Stimulated activated naive CD8-positive, alpha-beta T cell treated with anti-CD3 and anti-CD28 coated beads, Interleukin-15, amount 100 ng/mL, for 72 hours (primary cell): ENCODE measurements at regions not wholly inside any gene's neighbourhood (a gene's known extent, or its start where the extent isn't known, plus 50 kb on each side); places are given as distances from the start of the nearest gene placed in this dataset.
A peak's percentile ranks its signal among the peaks of the same experiment; 100 is the strongest.

Experiments used
- ATAC-seq: fragments of 150-1000 bp; cut with Tn5 transposase; 2 replicates; pipeline ENCODE4 v1.10.0; 2021; ENCODE audit warnings: mild to moderate bottlenecking, moderate library complexity
- DNase-seq, 2 donors: peaks; one replicate each; pipeline ENCODE4 v3.0.0; 2021 to 2022
- H3K27ac Mint-ChIP-seq, 2 donors: one replicate each; pipeline ENCODE4 v1.8.0; 2022; ENCODE audit warnings: mild to moderate bottlenecking in 2 of 2, mixed read lengths in 2 of 2, moderate library complexity in 2 of 2
- H3K27me3 Mint-ChIP-seq: one replicate; pipeline ENCODE4 v1.8.0; 2022; ENCODE audit warnings: mixed read lengths
- H3K4me1 Mint-ChIP-seq: one replicate; pipeline ENCODE4 v1.8.0; 2022; ENCODE audit warnings: mild to moderate bottlenecking, mixed read lengths
- H3K4me3 Mint-ChIP-seq, 2 donors: one replicate each; pipeline ENCODE4 v1.8.0; 2022; ENCODE audit warnings: mild to moderate bottlenecking in 2 of 2, mixed read lengths in 2 of 2, moderate library complexity in 1 of 2
- H3K9me3 Mint-ChIP-seq, 2 donors: one replicate each; pipeline ENCODE4 v1.8.0; 2022; ENCODE audit warnings: mixed read lengths in 2 of 2

DNA sequence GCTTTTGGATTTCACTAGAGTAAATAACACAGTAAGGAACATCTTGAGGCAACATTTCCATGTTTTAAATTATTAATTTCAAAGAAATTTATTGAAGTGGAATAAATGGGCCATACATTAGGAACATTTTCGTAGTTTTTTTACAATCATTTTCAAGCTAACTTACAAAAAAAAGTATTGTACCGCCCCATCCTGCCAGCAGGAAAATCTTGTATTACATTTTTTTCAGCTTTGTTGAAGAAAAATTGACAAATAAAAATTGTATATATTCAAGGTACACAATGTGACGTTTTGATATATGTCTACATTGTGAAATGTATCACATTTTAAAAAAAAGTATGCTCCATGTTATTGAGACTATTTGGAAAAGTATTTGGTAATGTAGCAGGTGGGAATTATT lies 1001.9 kb upstream of the NR2F2 start:
- Mint-ChIP-seq H3K27me3 (peaks cover 70% of the 10 kb centered on the region), H3K27ac (no peak overlapping the region), H3K4me1 (no peaks in the 10 kb centered on the region), H3K9me3 (no peaks in the 10 kb centered on the region), H3K4me3 (no peak overlapping the region)
- DNase-seq (no peak), ATAC-seq (no peak)

DNA sequence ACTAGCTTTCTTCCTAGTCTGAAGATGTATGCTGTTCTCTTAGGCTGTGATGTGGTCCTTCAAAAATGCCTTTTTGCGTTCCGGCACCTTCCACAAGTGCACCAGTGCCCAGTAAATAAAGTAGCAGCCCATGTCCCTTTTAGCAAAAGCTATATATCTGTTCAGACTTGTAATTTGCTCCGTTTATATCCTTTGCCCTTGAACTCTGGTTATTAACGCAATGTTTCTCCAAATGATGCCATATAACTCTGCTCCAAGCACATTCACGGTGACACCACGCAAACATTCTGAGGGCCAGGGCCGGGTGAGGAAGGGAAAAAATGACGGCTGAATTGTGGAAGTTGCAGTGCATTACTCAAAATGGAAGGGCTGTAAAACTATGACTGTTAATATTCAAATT lies 1001.1 kb upstream of the NR2F2 start:
- no peaks in the 10 kb centered on the region for H3K9me3 Mint-ChIP-seq
- no peak for DNase-seq
- no peaks in the 10 kb centered on the region for H3K4me1 Mint-ChIP-seq
- peaks cover 62% of the 10 kb centered on the region for H3K27me3 Mint-ChIP-seq
- H3K4me3 Mint-ChIP-seq = no peak overlapping the region
- no peak for ATAC-seq
- H3K27ac Mint-ChIP-seq = no peak overlapping the region

DNA sequence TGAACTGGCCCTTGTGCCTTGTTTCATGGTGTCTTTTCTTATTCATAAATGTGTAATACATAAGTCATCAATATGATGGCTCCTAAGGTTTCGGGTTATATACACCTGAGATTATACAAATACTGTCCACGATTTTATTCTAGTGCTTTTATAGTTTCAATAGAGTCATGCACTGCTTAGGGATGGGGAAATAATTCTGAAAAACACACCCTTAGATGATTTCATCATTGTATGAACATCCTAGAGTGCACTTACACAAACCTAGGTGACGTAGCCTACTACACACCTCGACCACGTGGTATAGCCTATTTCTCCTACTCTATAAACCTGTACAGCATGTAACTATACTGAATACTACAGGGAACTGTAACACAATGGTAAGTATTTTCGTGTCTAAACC lies 988.8 kb upstream of the NR2F2 start:
- DNase-seq (no peak), ATAC-seq (no peak)
- no peaks in the 10 kb centered on the region for H3K9me3 Mint-ChIP-seq
- no peak overlapping the region for H3K27ac Mint-ChIP-seq
- H3K27me3 Mint-ChIP-seq = peaks cover 14% of the 10 kb centered on the region
- no peaks in the 10 kb centered on the region for H3K4me1 Mint-ChIP-seq
- H3K4me3 Mint-ChIP-seq = no peak overlapping the region

DNA sequence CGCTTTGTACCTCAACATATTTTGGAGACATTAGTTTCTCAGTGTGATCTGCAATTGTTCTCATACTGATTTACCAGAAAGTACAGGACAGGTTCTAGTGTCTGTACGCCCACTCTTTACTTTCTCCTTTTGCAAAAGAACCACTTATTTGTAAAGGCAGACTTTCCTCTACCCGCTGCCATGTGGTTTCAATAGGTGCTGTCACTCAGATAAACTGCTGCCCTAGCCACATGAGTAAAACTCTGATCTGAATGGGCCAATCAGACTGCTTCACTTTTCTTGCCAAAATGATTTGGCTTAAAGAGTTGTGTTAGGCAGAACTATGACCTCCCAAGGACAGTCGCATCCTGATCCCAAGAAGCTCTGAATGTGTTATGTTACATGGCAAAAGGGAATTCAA lies 984.6 kb upstream of the NR2F2 start:
- DNase-seq = no peak
- Mint-ChIP-seq H3K4me1 (no peaks in the 10 kb centered on the region), H3K27me3 (peaks cover under 1% of the 10 kb centered on the region), H3K4me3 (no peak overlapping the region), H3K27ac (no peak overlapping the region), H3K9me3 (no peaks in the 10 kb centered on the region)
- no peak for ATAC-seq

DNA sequence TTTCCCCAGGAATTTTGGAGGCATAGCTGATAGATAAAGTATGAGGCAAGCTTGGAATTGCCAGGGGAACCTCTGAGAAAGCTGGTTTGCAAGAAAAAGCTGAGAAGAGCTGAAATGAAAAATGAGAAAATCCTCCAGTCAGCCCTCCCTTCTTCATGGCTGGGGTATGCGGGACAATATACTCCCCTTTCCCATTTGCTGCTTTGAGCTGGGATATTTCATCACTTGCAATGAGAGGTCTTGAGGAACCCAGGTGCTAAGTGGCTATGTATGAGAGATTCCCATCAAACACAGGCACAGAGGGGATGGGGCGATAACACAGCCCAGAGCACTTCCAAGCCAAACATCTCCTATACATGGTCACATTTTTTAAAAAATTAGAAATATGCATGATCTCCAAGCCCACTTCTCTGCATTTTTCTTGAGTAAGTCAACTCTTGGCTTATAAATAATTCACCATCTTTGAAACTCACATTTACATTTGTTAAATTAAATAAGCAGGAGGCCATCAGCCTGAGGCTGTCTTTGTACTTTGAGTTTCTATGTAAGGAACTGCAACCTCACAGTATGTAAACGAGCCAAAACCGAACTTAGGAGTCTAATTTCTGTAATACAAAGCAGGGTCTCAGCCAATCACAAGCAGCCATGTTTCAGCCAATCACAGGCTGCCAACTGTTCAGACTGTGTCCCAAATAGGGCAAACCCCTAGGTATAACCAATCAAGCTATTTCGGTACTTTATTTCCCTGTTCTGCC lies 983.6 kb upstream of the NR2F2 start:
- no peak overlapping the region for H3K27ac Mint-ChIP-seq
- no peak overlapping the region for H3K4me3 Mint-ChIP-seq
- no peak for DNase-seq

DNA sequence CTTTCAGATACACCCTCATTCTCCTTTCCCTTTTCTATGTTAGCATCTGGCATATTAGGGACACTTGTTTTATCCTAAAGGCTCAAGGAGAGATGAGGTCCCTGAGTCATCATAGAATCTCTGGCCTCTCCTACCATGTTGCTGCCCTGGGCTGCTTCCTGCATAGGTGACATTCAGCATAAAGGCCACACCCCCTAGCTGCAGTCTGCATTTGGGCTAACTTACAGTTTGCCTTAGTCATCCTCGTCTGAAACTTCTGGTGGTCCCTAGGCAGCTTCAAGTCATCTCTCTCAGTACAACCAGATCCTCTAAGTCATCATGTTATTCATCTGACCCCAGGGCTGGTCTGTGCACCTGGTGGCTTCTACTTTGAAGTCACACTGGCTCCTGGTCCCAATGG lies 982.7 kb upstream of the NR2F2 start:
- no peak overlapping the region for H3K4me3 Mint-ChIP-seq
- DNase-seq (no peak), ATAC-seq (no peak)
- H3K9me3 Mint-ChIP-seq = no peaks in the 10 kb centered on the region
- no peaks in the 10 kb centered on the region for H3K4me1 Mint-ChIP-seq
- H3K27ac Mint-ChIP-seq = no peak overlapping the region
- no peaks in the 10 kb centered on the region for H3K27me3 Mint-ChIP-seq

More for the DNA sequence above, 983.6 kb upstream of the NR2F2 start:
- no peak for ATAC-seq
- no peaks in the 10 kb centered on the region for H3K9me3 Mint-ChIP-seq
- no peaks in the 10 kb centered on the region for H3K27me3 Mint-ChIP-seq
- H3K4me1 Mint-ChIP-seq = no peaks in the 10 kb centered on the region

DNA sequence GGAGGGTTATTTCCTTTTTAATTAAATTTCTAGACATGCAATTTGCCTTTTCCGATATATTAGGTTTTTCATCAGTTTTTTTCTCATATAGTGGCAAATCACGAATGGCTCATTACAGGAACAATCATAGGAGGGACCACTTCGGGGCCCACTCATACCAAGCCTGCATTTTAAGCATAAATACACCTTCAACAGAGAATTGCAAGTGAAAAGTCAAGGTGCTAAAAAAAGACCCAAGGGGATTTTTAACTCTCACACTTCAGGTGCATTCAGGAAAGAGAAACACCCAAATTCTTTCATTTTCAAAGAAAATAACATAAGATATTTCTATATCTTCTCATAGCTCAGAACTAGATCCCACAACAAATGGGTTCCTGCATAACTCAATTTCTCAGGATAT lies 979.6 kb upstream of the NR2F2 start:
- ATAC-seq (no peak), DNase-seq (no peak)
- no peak overlapping the region for H3K27ac Mint-ChIP-seq
- no peaks in the 10 kb centered on the region for H3K27me3 Mint-ChIP-seq
- H3K4me1 Mint-ChIP-seq = no peaks in the 10 kb centered on the region
- no peaks in the 10 kb centered on the region for H3K9me3 Mint-ChIP-seq
- no peak overlapping the region for H3K4me3 Mint-ChIP-seq

DNA sequence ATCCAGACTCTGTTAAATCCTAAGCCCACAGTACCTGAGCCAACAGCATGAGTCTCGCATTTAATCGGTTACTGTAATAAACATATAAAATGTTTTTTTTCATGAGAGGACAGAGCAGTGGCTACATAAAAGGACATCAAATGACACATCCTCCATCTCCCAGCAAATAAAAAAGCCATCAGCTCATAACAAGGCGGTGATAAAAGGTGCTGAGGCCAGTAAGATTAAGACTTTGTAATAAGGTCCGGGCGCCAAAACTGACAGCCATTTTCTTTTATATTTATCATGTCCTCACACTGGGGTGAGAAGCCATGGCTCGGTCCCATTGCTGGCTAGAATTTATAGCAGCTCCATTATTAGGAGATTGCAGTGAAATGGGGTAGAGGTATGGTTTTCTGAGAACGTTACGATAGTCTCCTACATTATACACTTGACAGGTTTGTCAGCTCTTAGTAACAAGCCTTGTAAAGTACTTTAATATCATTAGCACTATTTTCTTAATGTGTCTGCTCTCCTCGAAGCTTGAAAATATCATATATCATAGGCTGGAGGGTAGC lies 977.8 kb upstream of the NR2F2 start:
- Mint-ChIP-seq H3K4me1 (no peaks in the 10 kb centered on the region), H3K4me3 (no peak overlapping the region), H3K27me3 (peaks cover 17% of the 10 kb centered on the region), H3K9me3 (no peaks in the 10 kb centered on the region), H3K27ac (no peak overlapping the region)
- ATAC-seq = no peak
- no peak for DNase-seq

DNA sequence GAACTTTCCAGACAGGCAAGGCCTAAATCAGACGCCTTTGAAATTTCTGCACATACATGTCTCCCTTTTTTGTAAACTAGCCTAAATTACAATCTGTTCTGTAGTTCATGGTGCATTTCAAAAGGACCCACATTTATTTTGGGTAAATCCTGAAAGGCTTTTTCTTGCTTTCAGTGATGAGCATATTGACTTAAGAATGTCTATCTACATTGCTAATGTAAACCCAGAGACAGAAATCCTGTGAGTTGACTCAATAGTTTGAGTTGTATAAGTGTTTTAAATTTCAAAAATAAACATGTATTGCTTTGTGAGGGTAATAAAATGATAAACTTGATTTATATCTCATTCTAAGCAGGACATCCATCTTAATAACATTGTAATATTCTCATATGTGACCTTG lies 977.0 kb upstream of the NR2F2 start:
- Mint-ChIP-seq H3K9me3 (no peaks in the 10 kb centered on the region), H3K4me3 (no peak overlapping the region), H3K27me3 (peaks cover 20% of the 10 kb centered on the region), H3K4me1 (no peaks in the 10 kb centered on the region), H3K27ac (no peak overlapping the region)
- DNase-seq (no peak), ATAC-seq (no peak)

DNA sequence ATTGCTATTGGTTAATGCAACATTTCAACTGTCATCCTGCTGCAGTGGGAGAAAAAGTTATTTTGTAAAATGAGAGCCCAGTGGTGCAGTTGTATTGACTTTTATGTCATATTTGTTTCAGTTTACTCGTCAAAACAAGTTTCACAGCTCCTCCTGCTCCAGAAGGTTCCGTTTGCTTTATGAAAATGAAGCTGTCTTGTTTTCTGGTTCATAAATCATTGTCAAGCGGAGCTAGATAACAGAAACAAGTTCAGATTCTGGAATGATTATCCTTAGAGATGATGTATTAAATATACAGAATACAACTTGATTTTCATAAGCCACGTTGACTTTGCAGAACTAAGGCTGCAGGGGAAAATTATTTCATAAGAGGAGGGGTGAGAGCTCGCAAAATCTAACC lies 970.5 kb upstream of the NR2F2 start:
- ATAC-seq (no peak), DNase-seq (no peak)
- H3K27ac Mint-ChIP-seq = no peak overlapping the region
- no peaks in the 10 kb centered on the region for H3K4me1 Mint-ChIP-seq
- H3K27me3 Mint-ChIP-seq = peaks cover 49% of the 10 kb centered on the region
- H3K9me3 Mint-ChIP-seq = peaks cover 18 to 21% of the 10 kb centered on the region in 2 donors
- H3K4me3 Mint-ChIP-seq = no peak overlapping the region

DNA sequence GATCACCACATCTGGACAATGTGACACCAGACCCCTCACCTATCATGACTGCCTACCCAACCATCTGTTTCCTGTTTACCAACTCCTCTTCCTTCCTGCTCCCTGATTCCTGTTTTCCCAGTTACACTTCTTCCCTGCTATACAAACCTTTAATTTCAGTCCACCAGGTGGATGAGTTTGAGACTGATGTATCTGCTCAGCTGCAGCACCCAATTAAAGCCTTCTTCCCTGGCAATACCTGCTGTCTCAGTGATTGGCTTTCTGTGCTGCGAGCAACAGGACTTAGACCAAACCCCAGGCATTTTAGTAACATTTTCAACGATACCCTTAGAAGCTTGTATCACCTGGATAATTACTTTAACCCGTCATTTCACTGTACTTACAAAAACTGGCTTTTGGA lies 968.2 kb upstream of the NR2F2 start:
- Mint-ChIP-seq H3K4me1 (no peaks in the 10 kb centered on the region), H3K9me3 (peaks cover 18 to 21% of the 10 kb centered on the region in 2 donors), H3K27ac (no peak overlapping the region), H3K4me3 (no peak overlapping the region), H3K27me3 (peaks cover 42% of the 10 kb centered on the region)
- ATAC-seq = no peak
- DNase-seq = no peak

DNA sequence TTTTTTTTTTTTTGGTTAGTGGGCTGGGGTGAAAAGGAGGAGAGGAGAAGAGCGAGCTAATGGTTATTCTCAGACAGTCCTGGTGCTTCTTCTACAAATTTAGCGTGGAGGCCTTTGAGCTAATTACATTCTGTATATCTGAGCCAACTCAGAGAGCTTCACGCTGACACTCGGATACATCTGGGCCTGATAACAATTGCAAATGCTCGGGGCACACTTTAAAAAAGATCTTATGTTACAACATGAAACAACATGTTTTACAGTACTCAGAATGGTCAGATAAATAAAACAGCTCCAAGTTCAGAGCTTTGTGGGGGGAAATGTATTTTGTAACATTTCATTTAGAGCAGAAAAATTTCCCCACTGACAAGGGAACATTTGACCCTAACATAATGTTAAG lies 966.9 kb upstream of the NR2F2 start:
- H3K27me3 Mint-ChIP-seq = peaks cover 41% of the 10 kb centered on the region
- H3K4me3 Mint-ChIP-seq = no peak overlapping the region
- DNase-seq (no peak), ATAC-seq (no peak)
- H3K4me1 Mint-ChIP-seq = no peaks in the 10 kb centered on the region
- H3K9me3 Mint-ChIP-seq = peaks cover 18 to 21% of the 10 kb centered on the region in 2 donors
- H3K27ac Mint-ChIP-seq = no peak overlapping the region

DNA sequence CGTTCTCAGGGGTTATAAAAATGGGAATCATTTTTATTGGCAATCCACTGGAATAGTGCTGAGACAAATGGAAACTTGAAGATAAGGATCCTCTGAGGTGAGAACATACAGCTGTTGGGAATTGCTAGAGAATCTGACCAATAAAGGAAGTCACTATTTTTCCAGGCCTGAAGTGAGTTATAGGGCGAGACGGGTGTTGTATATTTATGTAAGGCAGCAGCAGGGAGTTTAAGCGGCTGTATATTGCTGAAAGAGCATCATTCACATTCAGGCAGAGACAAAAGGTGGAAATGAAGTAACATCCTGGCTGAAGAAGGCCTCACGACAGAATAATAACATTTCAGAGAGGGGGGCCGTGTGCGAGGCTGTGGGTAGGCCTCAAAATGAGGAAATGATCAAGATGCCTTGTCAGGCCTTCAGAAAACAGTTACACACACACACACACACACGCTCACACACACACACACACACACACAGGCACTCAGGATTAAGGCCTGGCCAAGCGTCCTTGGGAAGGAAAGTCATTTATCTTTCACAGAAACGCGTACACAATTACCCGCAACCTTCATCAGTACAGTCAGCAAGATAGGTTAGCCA lies 964.9 kb upstream of the NR2F2 start:
- no peak overlapping the region for H3K4me3 Mint-ChIP-seq
- peaks cover 40% of the 10 kb centered on the region for H3K27me3 Mint-ChIP-seq
- peaks cover 15 to 19% of the 10 kb centered on the region in 2 donors for H3K9me3 Mint-ChIP-seq
- no peak for DNase-seq
- H3K4me1 Mint-ChIP-seq = no peaks in the 10 kb centered on the region
- H3K27ac Mint-ChIP-seq = peak overlapping the region in 1 of 2 donors; percentile 40
- no peak for ATAC-seq

DNA sequence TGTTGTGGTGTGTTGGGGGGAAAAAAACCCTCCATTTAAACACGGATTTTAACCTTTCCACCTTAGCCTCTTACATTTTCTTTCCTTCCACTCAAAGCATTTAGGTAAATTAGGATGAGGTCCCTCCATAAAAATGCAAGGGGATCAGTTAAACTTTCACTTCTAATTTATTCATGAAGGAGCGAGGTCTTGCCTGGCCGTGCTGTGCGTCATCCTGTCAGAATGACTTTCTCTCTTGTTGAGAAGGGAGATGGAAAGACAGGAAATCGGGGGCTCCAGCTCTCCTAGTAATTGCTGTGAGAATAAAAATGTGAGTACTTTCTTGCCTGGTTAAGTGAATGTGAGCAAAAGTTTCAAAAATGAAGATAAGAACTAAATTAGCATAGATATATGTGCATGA lies 962.3 kb upstream of the NR2F2 start:
- peaks cover 32% of the 10 kb centered on the region for H3K27me3 Mint-ChIP-seq
- ATAC-seq (no peak), DNase-seq (no peak)
- H3K4me3 Mint-ChIP-seq = no peak overlapping the region
- no peaks in the 10 kb centered on the region for H3K9me3 Mint-ChIP-seq
- H3K27ac Mint-ChIP-seq = peak overlapping the region in 1 of 2 donors; percentile 30
- H3K4me1 Mint-ChIP-seq = no peaks in the 10 kb centered on the region

DNA sequence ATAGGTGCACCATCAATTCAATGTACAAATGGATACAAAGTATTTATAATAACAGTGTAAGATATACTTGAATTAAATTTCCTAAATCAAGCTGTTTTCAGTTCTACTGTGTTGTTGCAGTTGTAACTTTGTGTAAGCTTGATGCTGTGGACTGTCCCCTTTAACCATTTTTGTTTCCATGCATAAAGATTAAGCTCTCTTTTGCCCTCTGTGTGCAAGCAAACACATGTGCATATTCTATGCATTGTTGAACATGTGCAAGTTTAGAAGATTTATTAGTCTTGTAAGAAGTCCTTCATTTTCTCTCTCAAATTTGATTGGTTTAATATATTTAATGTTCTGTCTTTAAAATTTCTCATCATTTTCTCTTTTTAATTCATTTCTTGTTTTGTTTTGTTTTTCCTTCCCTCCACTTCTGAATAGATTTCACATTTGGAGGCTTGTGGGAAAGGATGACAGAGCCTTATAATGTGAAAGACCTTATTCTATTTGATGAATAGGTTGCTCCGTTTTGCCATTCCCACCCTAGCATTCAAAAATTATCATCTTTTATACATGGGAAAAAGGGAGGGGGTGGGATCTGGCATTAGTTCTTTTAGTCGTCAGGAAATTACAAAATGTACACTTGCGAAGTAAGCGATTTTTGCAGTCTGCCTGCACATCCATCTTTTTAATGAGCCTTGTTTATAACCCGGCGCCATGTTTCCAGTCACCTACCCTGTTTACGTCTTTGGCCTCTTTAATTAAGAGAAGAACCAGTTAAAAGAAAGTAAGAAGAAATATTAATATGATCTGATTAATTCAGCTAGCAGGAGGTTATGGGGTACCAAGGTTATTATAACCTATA lies 961.5 kb upstream of the NR2F2 start:
- peaks cover 30% of the 10 kb centered on the region for H3K27me3 Mint-ChIP-seq
- no peak overlapping the region for H3K4me3 Mint-ChIP-seq
- no peak for DNase-seq
- H3K9me3 Mint-ChIP-seq = no peaks in the 10 kb centered on the region
- no peak for ATAC-seq
- no peak overlapping the region for H3K27ac Mint-ChIP-seq
- no peaks in the 10 kb centered on the region for H3K4me1 Mint-ChIP-seq

DNA sequence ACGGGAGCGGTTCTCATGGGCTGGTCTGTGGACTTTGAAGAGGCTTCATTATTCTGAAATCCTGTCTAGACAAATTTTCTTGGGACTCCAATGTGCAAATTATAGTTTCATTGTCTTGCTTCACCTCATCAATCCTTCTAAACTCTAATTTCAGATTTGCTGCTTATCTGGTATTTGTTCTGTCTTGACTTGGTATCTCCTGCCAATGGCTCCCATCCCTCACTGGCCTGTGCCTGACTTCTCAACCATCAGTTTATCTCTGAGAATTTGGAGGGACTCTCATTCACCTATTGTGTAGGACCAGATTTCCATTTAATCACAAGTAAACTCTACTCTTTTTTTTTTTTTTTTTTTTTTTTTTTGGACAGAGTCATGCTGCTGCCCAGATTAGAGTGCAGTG lies 960.2 kb upstream of the NR2F2 start:
- Mint-ChIP-seq H3K27ac (no peak overlapping the region), H3K4me3 (no peak overlapping the region)
- DNase-seq = no peak

More for the DNA sequence above, 960.2 kb upstream of the NR2F2 start:
- H3K9me3 Mint-ChIP-seq = no peaks in the 10 kb centered on the region
- no peaks in the 10 kb centered on the region for H3K4me1 Mint-ChIP-seq
- peaks cover 18% of the 10 kb centered on the region for H3K27me3 Mint-ChIP-seq
- no peak for ATAC-seq
